Transverse colon (tissue), 3 donors: ENCODE measurements at regions not wholly inside any gene's neighbourhood (a gene's known extent, or its start where the extent isn't known, plus 50 kb on each side); places are given as distances from the start of the nearest gene placed in this dataset.

ENCODE experiments used
- POLR2A ChIP-seq: fragments of 450-650 bp; IDR thresholded peaks from one replicate; pipeline ENCODE4 v1.6.1; 2016; ENCODE audit warnings: antibody characterized with exemption, mild to moderate bottlenecking, moderate library complexity
- TF ChIP-seq, protein P1 (sequence below), 5 experiments: fragments of 200-600 bp in 3 of 5; fragments of 450-650 bp in 2 of 5; sonication (generic) in 3 of 5; IDR thresholded peaks; 1 replicate in 2 of 5; 2 replicates in 3 of 5; pipeline ENCODE4 v1.5.1; 2016 to 2017; ENCODE audit warnings: antibody characterized with exemption in 5 of 5, inconsistent platforms in 3 of 5, mild to moderate bottlenecking in 2 of 5, moderate library complexity in 1 of 5

DNA sequence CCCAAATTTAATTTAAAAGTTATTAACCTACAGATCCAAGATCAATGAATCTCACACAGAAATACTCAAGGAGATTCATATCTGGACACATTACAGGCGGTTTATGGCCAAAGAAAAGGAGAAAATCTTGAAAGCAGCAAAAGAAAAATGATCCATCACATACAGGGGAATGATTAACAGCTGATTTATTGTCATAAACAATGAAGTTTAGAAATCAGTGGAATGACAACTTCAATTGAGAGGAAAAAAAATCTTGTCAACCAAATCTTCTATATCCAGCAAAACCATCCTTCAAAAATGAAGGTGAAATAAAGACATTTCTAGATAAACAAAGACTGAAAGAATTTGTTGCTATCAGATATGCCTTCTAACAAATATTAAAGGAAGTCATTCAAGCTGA, 156.2 kb upstream of the SEMA6D start:
- no peak for TF ChIP-seq POLR2A
- TF ChIP-seq, protein P1, sequence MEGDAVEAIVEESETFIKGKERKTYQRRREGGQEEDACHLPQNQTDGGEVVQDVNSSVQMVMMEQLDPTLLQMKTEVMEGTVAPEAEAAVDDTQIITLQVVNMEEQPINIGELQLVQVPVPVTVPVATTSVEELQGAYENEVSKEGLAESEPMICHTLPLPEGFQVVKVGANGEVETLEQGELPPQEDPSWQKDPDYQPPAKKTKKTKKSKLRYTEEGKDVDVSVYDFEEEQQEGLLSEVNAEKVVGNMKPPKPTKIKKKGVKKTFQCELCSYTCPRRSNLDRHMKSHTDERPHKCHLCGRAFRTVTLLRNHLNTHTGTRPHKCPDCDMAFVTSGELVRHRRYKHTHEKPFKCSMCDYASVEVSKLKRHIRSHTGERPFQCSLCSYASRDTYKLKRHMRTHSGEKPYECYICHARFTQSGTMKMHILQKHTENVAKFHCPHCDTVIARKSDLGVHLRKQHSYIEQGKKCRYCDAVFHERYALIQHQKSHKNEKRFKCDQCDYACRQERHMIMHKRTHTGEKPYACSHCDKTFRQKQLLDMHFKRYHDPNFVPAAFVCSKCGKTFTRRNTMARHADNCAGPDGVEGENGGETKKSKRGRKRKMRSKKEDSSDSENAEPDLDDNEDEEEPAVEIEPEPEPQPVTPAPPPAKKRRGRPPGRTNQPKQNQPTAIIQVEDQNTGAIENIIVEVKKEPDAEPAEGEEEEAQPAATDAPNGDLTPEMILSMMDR (IDR thresholded peaks at IDR 0.05) = no peak
